Stimulated activated naive CD8-positive, alpha-beta T cell treated with anti-CD3 and anti-CD28 coated beads, Interleukin-15, Interleukin-2, amounts not matched to agents 100 ng/mL and 50 ng/mL, for 24 hours (primary cell): ENCODE measurements at regions not wholly inside any gene's neighbourhood (a gene's known extent, or its start where the extent isn't known, plus 50 kb on each side); places are given as distances from the start of the nearest gene placed in this dataset.
"Not testable (repeated sequence)": the region's sequence is repeated elsewhere in the genome, so short reads cannot be mapped to it uniquely, and the experiment has no call there.

ENCODE experiments used
- H3K27ac Mint-ChIP-seq: one replicate; pipeline ENCODE4 v1.8.0; 2021; ENCODE audit warnings: mild to moderate bottlenecking, mixed read lengths
- H3K27me3 Mint-ChIP-seq: one replicate; pipeline ENCODE4 v1.8.0; 2021; ENCODE audit warnings: mixed read lengths
- H3K36me3 Mint-ChIP-seq: one replicate; pipeline ENCODE4 v1.8.0; 2021; ENCODE audit warnings: low read depth, mixed read lengths
- H3K4me1 Mint-ChIP-seq: one replicate; pipeline ENCODE4 v1.8.0; 2021; ENCODE audit warnings: low read depth, mixed read lengths
- H3K4me3 Mint-ChIP-seq: one replicate; pipeline ENCODE4 v1.8.0; 2021; ENCODE audit warnings: mild to moderate bottlenecking, mixed read lengths
- H3K9me3 Mint-ChIP-seq: one replicate; pipeline ENCODE4 v1.8.0; 2021; ENCODE audit warnings: mixed read lengths

GRCh38 chr1:166289309-166290050 is 122.7 kb upstream of the FAM78B start:
- H3K27me3 Mint-ChIP-seq, result peaks cover 7% of the 10 kb centered on the region
- H3K4me3 Mint-ChIP-seq, result no peak overlapping the region
- H3K36me3 Mint-ChIP-seq, result no peaks in the 10 kb centered on the region
- H3K4me1 Mint-ChIP-seq, result no peaks in the 10 kb centered on the region
- H3K27ac Mint-ChIP-seq, result no peak overlapping the region
- no peaks in the 10 kb centered on the region for H3K9me3 Mint-ChIP-seq

DNA sequence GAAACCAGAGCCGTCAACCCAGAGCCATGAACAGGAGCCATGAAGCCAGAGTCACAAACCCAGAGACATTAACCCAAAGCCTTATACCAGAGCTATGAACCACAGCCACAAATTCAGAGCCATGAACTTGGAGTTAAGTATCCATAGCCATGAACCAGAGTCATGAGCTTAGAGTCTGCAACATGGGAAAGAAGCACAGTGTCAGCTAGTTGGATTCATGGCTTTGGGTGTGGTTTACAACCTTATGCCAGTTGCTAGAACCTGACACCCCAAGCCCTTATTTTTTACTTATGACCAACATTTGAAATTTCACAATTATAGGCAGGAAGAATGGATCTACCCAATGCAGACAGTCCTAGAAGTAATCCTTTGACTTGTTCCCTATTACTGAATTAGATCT is 128.9 kb upstream of the FAM78B start:
- H3K4me1 Mint-ChIP-seq, result no peaks in the 10 kb centered on the region

GRCh38 chr1:166297993-166298392 is 131.2 kb upstream of the FAM78B start:
- H3K4me1 Mint-ChIP-seq, result no peaks in the 10 kb centered on the region
- H3K27me3 Mint-ChIP-seq, result no peaks in the 10 kb centered on the region
- no peak overlapping the region for H3K27ac Mint-ChIP-seq
- H3K4me3 Mint-ChIP-seq, result no peak overlapping the region
- no peaks in the 10 kb centered on the region for H3K9me3 Mint-ChIP-seq
- H3K36me3 Mint-ChIP-seq, result no peaks in the 10 kb centered on the region

More for the DNA sequence above, 128.9 kb upstream of the FAM78B start:
- Mint-ChIP-seq H3K27me3 (no peaks in the 10 kb centered on the region), H3K9me3 (no peaks in the 10 kb centered on the region), H3K36me3 (no peaks in the 10 kb centered on the region), H3K4me3 (no peak overlapping the region), H3K27ac (no peak overlapping the region)

- Mint-ChIP-seq H3K4me1 (no peaks in the 10 kb centered on the region), H3K27me3 (peaks cover 2% of the 10 kb centered on the region), H3K9me3 (no peaks in the 10 kb centered on the region), H3K4me3 (no peak overlapping the region), H3K36me3 (no peaks in the 10 kb centered on the region), H3K27ac (no peak overlapping the region)
Measured at GRCh38 chr1:166300767-166301166, 134.0 kb upstream of the FAM78B start.

DNA sequence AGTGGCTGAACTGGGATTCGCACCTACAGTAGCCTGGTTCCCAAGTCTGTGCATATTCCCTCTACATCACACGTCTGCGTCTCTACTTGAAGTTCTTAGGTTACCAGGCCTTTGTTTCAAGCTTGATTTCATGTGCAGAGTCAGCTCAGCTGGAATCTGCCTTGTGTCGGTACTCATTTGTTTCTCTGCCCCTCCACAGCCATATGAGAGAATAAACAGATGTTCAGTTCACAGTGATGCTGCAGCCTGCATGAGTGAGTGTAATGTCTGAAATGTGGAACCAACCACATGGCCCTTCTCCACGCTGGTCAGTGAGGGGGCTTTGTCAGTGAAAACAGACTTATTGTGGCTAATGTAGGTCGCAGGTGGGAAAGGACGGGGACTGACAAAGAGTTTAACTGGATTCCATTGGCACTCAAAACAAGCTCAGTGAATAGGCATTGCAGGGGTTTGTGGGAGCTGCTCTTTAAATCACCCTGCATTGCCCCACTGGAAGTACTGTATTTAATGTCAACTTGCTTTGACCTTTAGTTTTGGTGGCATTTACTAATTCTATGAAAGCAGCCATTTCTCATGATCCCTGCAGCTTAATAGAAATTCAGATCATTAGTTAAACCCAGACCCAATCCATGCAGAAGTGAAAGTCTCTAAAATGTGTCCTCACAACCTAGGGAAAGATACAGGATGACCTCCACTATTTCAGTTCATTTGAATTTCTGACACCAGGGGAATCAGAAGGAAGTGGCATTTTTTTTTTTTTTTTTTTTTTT is 136.4 kb upstream of the FAM78B start:
- Mint-ChIP-seq H3K9me3 (no peaks in the 10 kb centered on the region), H3K4me3 (no peak overlapping the region), H3K4me1 (no peaks in the 10 kb centered on the region), H3K27me3 (peaks cover 4% of the 10 kb centered on the region), H3K36me3 (no peaks in the 10 kb centered on the region), H3K27ac (no peak overlapping the region)

DNA sequence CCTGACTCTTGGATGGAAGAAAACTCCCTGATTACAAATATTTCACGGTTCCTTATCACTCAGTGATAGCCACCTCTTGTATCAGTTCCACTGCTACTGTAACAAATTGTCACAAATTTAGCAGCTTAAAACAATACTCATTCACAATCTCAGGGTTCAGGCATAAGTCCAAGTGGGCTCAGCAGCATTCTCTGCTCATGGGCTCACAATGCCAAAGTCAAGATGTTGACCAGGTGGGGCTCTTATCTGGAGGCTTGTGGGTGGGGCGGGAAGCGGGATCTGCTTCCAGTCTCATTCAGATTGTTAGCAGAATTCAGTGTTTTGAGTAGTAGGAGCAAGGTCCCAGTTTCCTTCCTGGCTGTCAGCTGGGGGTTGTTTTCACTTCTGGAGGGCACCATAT is 137.3 kb upstream of the FAM78B start:
- no peaks in the 10 kb centered on the region for H3K4me1 Mint-ChIP-seq
- peaks cover 4% of the 10 kb centered on the region for H3K27me3 Mint-ChIP-seq
- H3K4me3 Mint-ChIP-seq, result no peak overlapping the region
- no peaks in the 10 kb centered on the region for H3K36me3 Mint-ChIP-seq
- H3K9me3 Mint-ChIP-seq, result no peaks in the 10 kb centered on the region
- H3K27ac Mint-ChIP-seq, result no peak overlapping the region

DNA sequence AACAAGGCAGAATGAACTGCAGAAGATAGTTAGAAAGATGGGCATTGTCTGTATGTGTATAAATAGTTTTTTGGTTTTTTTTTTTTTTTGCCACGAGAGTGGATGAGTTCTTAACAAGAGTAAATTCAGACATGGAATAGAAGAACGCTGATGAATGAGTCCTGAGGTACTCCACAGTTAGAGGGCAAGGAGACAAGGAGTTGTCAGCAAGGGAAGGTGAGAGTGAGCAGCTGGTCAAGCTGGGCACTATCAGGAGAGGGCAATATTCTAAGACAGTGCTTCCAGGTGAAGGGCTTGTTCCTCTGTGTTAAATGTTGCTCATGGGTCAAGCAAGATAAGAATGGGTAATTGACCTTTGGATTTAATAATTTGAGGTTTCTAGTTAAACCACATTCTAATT is 138.6 kb upstream of the FAM78B start:
- Mint-ChIP-seq H3K27ac (no peak overlapping the region), H3K4me3 (no peak overlapping the region), H3K9me3 (no peaks in the 10 kb centered on the region), H3K36me3 (no peaks in the 10 kb centered on the region), H3K27me3 (peaks cover 4% of the 10 kb centered on the region), H3K4me1 (no peaks in the 10 kb centered on the region)

GRCh38 chr1:166307261-166308188 is 140.7 kb upstream of the FAM78B start:
- H3K27me3 Mint-ChIP-seq, result peaks cover 4% of the 10 kb centered on the region
- H3K36me3 Mint-ChIP-seq, result no peaks in the 10 kb centered on the region
- H3K4me1 Mint-ChIP-seq, result no peaks in the 10 kb centered on the region
- H3K27ac Mint-ChIP-seq, result no peak overlapping the region
- H3K4me3 Mint-ChIP-seq, result no peak overlapping the region
- no peaks in the 10 kb centered on the region for H3K9me3 Mint-ChIP-seq

DNA sequence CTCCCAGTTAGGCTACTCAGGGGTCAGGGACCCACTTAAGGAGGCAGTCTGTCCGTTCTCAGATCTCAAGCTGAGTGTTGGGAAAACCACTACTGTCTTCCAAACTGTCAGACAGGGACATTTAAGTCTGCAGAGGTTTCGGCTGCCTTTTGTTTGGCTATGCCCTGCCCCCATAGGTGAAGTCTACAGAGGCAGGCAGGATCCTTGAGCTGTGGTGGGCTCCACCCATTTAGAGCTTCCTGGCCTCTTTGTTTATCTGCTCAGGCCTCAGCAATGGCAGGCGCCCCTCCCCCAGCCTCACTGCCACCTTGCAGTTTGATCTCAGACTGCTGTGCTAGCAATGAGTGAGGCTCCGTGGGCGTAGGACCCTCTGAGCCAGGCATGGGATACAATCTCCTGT is 149.5 kb upstream of the FAM78B start:
- H3K4me3 Mint-ChIP-seq, H3K27ac Mint-ChIP-seq, H3K27me3 Mint-ChIP-seq, H3K9me3 Mint-ChIP-seq, H3K36me3 Mint-ChIP-seq, H3K4me1 Mint-ChIP-seq: not testable (repeated sequence)

GRCh38 chr1:166322470-166322869 is 155.7 kb upstream of the FAM78B start:
- Mint-ChIP-seq H3K4me3 (no peak overlapping the region), H3K27me3 (peaks cover 7% of the 10 kb centered on the region), H3K9me3 (no peaks in the 10 kb centered on the region), H3K36me3 (no peaks in the 10 kb centered on the region), H3K4me1 (no peaks in the 10 kb centered on the region), H3K27ac (no peak overlapping the region)

- peaks cover 3% of the 10 kb centered on the region for H3K27me3 Mint-ChIP-seq
- H3K9me3 Mint-ChIP-seq, result no peaks in the 10 kb centered on the region
- H3K4me3 Mint-ChIP-seq, result no peak overlapping the region
- no peaks in the 10 kb centered on the region for H3K4me1 Mint-ChIP-seq
- H3K36me3 Mint-ChIP-seq, result no peaks in the 10 kb centered on the region
- no peak overlapping the region for H3K27ac Mint-ChIP-seq
Measured at GRCh38 chr1:166327886-166328285, 161.1 kb upstream of the FAM78B start.

DNA sequence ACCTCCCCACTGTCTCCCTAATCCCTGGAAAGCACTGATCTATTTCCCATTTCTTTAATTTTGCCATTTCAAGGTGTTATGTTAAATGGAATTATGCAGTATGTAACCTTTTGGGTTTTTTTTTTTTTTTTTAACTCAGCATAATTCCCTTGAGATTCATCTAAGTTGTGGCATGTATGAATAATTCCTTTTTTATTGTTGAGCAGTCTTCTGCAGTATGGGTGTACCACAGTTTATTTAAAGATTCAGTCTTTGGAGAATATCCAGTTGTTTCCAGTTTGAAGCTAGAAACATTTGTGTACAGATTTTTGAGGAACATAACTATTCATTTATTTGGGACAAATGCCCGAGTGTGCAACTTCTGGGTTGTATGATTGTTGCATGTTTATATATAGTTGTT is 162.2 kb upstream of the FAM78B start:
- no peak overlapping the region for H3K4me3 Mint-ChIP-seq
- H3K27ac Mint-ChIP-seq, result no peak overlapping the region
- no peaks in the 10 kb centered on the region for H3K4me1 Mint-ChIP-seq
- H3K36me3 Mint-ChIP-seq, result no peaks in the 10 kb centered on the region
- no peaks in the 10 kb centered on the region for H3K27me3 Mint-ChIP-seq
- H3K9me3 Mint-ChIP-seq, result no peaks in the 10 kb centered on the region

- H3K27me3 Mint-ChIP-seq, result no peaks in the 10 kb centered on the region
- H3K27ac Mint-ChIP-seq, result no peak overlapping the region
- no peak overlapping the region for H3K4me3 Mint-ChIP-seq
- H3K9me3 Mint-ChIP-seq, result no peaks in the 10 kb centered on the region
- H3K36me3 Mint-ChIP-seq, result no peaks in the 10 kb centered on the region
- no peaks in the 10 kb centered on the region for H3K4me1 Mint-ChIP-seq
Measured at GRCh38 chr1:166330096-166330495, 163.3 kb upstream of the FAM78B start.

DNA sequence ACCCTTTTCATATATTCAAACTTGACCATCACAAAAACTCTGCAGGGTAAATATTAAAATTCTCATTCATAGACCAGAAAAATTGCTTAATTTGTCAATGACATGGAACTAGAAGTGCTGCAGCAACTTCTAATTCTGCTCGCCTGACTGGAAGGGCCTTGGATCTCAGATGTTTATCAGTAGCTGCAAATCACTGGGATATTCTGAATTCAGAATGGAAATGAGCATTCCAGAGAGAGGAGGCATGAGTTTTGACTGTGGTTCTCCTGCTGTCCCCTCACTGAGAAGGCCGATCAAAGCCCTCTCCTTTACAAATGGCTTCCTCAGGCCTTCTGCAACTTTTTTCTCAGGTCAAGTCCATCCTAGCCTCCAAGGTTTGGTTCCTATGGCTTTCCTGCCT is 171.3 kb upstream of the FAM78B start:
- Mint-ChIP-seq H3K36me3 (no peaks in the 10 kb centered on the region), H3K4me3 (no peak overlapping the region), H3K27ac (no peak overlapping the region), H3K27me3 (peaks cover 4% of the 10 kb centered on the region), H3K4me1 (no peaks in the 10 kb centered on the region), H3K9me3 (no peaks in the 10 kb centered on the region)

GRCh38 chr1:166340709-166341108 is 173.9 kb upstream of the FAM78B start:
- Mint-ChIP-seq H3K9me3 (no peaks in the 10 kb centered on the region), H3K4me3 (no peak overlapping the region), H3K4me1 (no peaks in the 10 kb centered on the region), H3K36me3 (no peaks in the 10 kb centered on the region), H3K27me3 (peaks cover 2% of the 10 kb centered on the region), H3K27ac (no peak overlapping the region)
